ENCODE measurements at regions not wholly inside any gene's neighbourhood (a gene's known extent, or its start where the extent isn't known, plus 50 kb on each side); places are given as distances from the start of the nearest gene placed in this dataset.

- no peak for TF ChIP-seq POLR2A (IDR thresholded peaks at IDR 0.05)
- no peak for TF ChIP-seq CTCF (IDR thresholded peaks at IDR 0.05)
Measured at GRCh38 chr4:111718763-111719559, 426.3 kb upstream of the FAM241A start.
